Breast epithelium (tissue), 3 donors: ENCODE measurements at regions not wholly inside any gene's neighbourhood (a gene's known extent, or its start where the extent isn't known, plus 50 kb on each side); places are given as distances from the start of the nearest gene placed in this dataset.

Source experiments
- CTCF ChIP-seq, 3 donors: fragments of 450-650 bp; IDR thresholded peaks; one replicate each; pipeline ENCODE4 v1.5.1; 2016 to 2017; ENCODE audit warnings: antibody characterized with exemption in 3 of 3, mild to moderate bottlenecking in 3 of 3, moderate library complexity in 3 of 3
- POLR2AphosphoS5 ChIP-seq, 3 donors: sonication (generic); formaldehyde crosslinking; IDR thresholded peaks; one replicate each; pipeline ENCODE4 v1.6.1; 2017; ENCODE audit warnings: antibody characterized with exemption in 3 of 3

GRCh38 chr4:162891788-162892707, 274.6 kb downstream of the NAF1 start:
- no peak for TF ChIP-seq CTCF (IDR thresholded peaks at IDR 0.05)
- TF ChIP-seq POLR2AphosphoS5 (IDR thresholded peaks at IDR 0.05): no peak
